Myocyte (in vitro differentiated cells): ENCODE measurements at regions not wholly inside any gene's neighbourhood (a gene's known extent, or its start where the extent isn't known, plus 50 kb on each side); places are given as distances from the start of the nearest gene placed in this dataset.

Source experiments
- DNase-seq: peaks from one replicate; pipeline ENCODE4 v3.0.0-alpha.2; 2012; ENCODE audit warnings: low read depth

GRCh38 chr7:30212701-30213111, 71.7 kb upstream of the ZNRF2 start:
- no peak for DNase-seq

DNA sequence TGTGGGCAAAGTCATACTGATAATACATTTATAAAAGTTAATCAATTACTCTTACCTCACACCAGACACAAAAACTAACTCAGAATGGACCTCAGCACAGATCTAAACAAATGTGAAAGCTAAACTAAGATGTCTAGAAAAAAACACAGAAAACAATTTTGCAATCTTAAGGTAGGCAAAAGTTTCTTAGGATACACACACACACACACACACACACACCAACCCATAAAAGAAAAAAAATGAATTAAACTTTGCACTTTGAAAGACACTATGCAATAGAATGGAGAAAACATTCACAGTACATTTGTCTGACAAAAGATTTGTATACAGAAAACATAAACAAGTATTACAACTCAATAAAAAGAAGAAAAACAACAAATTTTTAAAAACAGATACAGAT, 70.8 kb upstream of the ZNRF2 start:
- DNase-seq, result no peak

GRCh38 chr7:30214651-30215137, 69.7 kb upstream of the ZNRF2 start:
- no peak for DNase-seq

- no peak for DNase-seq
Observed at GRCh38 chr7:30221764-30222163, 62.6 kb upstream of the ZNRF2 start.

- no peak for DNase-seq
Observed at GRCh38 chr7:30222515-30223215, 61.7 kb upstream of the ZNRF2 start.

DNA sequence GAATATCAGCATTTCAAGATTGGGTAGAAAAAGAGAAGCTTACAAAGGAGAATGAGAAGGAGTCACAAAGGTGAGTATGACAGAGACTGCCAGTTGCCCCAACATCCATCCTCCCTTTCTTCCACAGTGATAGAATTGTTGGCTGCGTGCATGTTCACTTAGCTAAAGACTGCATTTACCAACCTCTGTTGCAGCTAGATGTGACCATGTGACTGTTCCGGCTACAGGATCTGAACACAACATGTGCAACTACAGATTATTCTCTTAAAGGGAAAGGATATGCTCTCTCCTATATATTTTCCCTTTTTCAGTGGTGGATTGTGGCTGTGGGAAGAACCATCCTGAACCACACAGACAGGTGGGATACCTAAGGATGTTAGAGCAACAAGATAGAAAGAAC, 60.5 kb upstream of the ZNRF2 start:
- DNase-seq, result no peak

DNA sequence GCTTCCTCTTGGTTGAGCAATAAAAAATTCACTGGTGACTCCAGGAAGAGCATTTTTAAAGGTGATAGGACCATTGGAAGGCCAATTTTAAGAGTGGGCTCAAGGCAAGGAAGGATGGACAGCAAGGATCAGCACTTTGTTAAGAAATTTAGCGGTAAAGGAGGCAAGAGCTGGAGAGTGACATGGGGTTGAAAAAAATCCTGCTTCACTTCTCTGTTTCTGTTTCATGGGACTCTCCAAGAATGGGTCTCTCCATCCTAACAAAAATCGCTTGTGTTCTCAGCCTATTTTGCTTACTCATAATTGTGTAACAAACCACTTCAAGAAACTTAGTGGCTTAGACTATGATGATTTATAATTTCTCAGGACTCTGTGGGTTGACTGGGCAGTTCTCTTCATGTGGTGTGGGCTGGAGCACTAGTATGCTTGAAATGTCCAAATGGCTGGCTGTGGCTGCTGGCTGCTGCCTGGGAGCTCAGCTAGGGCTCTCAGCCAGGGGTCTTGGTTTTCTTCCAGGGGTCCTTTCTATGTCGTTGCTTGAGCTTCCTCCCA, 59.8 kb upstream of the ZNRF2 start:
- peak; percentile 96 for DNase-seq

GRCh38 chr7:30225863-30226613, 58.4 kb upstream of the ZNRF2 start:
- peak; percentile 100 for DNase-seq

DNA sequence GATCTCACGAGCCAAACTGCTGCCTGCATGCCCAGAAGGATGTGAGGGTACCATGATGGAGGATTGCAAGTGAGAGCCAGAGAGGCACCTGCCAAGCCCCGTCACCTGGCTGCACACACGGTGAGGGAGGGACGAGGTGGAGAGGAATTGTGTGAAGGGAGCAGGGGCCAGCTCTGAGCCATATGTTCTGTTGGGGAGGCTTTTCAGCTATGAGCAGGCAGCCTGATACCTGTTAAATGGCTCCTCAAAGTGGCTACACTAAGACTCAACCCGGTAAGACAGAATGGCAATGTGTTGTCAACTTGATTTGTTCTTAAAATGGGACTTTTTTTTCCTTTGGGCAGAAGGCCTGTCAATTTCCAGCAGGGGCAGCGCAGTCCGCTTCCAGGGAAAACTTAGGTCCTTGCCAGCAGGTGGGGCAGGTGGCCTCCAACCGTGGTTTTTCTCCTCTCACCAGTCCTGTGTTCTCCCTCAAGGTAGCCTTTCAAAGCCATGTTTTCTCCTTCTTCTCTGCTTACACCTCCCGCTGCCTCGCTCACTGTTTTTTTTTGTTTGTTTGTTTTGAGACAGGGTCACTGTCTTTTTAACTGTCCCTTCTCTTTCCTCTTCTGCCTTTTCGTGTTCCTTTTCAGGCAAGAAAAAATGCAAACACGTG, 57.7 kb upstream of the ZNRF2 start:
- DNase-seq, result peak; percentile 34

DNA sequence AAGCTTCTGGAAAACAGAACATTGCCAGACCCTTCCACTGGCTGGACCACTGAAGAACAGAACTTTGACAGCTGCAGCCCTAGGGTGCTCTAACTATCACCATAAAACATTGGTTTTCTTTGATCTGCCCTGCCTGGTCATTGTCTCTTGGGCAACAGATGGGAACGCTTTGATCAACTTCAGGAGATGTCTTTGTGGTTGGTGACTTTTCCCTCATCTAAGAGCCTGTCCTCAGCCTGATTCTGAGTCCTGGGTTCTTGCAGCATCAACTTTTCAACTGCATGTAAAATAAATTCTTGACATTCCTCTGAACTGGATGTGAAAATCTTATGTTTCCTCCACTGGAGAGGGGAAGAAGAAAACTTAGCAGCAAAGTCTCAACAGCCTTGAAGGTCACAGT, 53.1 kb upstream of the ZNRF2 start:
- DNase-seq, result no peak

- DNase-seq, result no peak
Observed at GRCh38 chr7:30232391-30232790, 52.0 kb upstream of the ZNRF2 start.
